GM12892 (cell line): ENCODE measurements at regions not wholly inside any gene's neighbourhood (a gene's known extent, or its start where the extent isn't known, plus 50 kb on each side); places are given as distances from the start of the nearest gene placed in this dataset.

Experiments used
- POLR2A ChIP-seq: IDR thresholded peaks from 2 replicates; pipeline ENCODE4 v1.6.1; 2011; ENCODE audit warnings: low read depth, low read length, control low read depth
- POLR2AphosphoS5 ChIP-seq: IDR thresholded peaks from 2 replicates; pipeline ENCODE4 v1.6.1; 2011; ENCODE audit warnings: low read depth, low read length, control low read depth

DNA sequence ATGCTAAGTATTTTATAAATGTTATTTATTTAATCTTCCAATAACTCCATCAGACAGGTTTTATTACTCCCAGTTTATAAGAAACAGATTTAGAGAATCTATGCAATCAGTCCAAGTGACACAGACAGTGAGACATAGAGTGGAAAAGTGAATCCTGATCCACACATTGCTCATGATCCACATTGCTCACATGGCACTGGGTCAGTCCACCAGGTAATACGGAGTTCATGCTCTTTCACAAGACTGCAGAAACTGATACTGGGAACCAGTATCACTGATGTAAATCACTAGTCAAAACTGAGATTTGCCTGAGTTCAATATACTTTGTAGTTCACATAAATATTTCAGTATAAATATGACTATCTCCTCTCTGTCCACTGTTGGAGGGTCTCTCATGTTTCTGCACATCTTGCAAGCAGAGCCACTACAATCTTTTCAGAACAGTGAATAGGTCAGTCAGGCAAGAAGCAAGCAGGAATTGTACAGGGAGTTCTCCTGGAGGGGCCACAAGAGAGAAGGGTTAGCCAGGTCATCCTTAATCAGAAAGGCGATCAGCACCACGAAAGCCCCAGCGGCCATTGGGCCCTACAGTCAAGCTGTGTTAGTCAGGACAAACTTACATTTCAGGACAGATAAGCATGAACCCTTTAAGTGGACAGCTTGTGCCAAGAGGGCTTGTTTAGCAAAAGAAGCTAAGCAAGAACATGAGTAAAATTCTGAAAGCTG is 275.4 kb upstream of the NR5A2 start:
- TF ChIP-seq POLR2A (no peak), POLR2AphosphoS5 (no peak)
